Natural killer cell treated with Interleukin-12 subunit alpha and Interleukin-12 subunit beta and Interleukin-15 and Interleukin-18, amount 100 ng/mL, for 72 hours (primary cell): ENCODE measurements at regions not wholly inside any gene's neighbourhood (a gene's known extent, or its start where the extent isn't known, plus 50 kb on each side); places are given as distances from the start of the nearest gene placed in this dataset.
"Not testable (repeated sequence)": the region's sequence is repeated elsewhere in the genome, so short reads cannot be mapped to it uniquely, and the experiment has no call there.

Experiments
- ATAC-seq, 2 donors: fragments of 150-1000 bp; cut with Tn5 transposase in 1 of 2; sonication (Bioruptor Pico), chemical (Tn5 transposase) in 1 of 2; 2 replicates each; pipeline ENCODE4 v1.10.0; 2021
- DNase-seq: peaks from one replicate; pipeline ENCODE4 v3.0.0; 2022; ENCODE audit warnings: low spot score
- H3K27ac Mint-ChIP-seq, 2 donors: 1 replicate in 1 of 2; 2 replicates in 1 of 2; pipeline ENCODE4 v1.8.0; 2022; ENCODE audit warnings: mixed read lengths in 2 of 2, mild to moderate bottlenecking in 1 of 2, moderate library complexity in 1 of 2
- H3K27me3 Mint-ChIP-seq, 2 donors: 1 replicate in 1 of 2; 2 replicates in 1 of 2; pipeline ENCODE4 v1.8.0; 2022; ENCODE audit warnings: mixed read lengths in 2 of 2
- H3K36me3 Mint-ChIP-seq: one replicate; pipeline ENCODE4 v1.8.0; 2022; ENCODE audit warnings: mixed read lengths
- H3K4me1 Mint-ChIP-seq, 2 donors: 1 replicate in 1 of 2; 2 replicates in 1 of 2; pipeline ENCODE4 v1.8.0; 2022; ENCODE audit warnings: low read depth in 2 of 2, mixed read lengths in 2 of 2, mild to moderate bottlenecking in 1 of 2
- H3K4me3 Mint-ChIP-seq: one replicate; pipeline ENCODE4 v1.8.0; 2022; ENCODE audit warnings: mixed read lengths
- H3K9me3 Mint-ChIP-seq: 2 replicates; pipeline ENCODE4 v1.8.0; 2022; ENCODE audit warnings: mixed read lengths

DNA sequence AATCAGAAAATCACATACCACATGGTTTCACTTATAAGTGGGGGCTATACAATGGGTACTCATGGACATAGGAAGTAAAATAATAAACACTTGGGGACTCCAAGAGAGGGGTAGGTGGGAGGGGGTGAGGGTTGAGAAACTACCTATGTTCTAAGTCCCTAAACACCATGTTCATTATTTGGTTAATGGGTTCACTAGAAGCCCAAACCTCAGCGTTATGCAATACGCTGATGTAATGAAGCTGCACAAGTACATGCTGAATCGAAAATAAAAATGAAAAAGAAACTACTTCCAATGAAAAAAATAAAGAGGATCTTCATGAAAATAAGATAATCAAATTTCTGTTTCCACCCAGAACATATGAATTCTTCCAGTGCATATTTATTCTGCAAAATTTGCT is 208.5 kb downstream of the TMEM161B start:
- peaks cover 19% of the 10 kb centered on the region for H3K9me3 Mint-ChIP-seq
- DNase-seq (no peak), ATAC-seq (no peak)
- H3K27ac Mint-ChIP-seq: no peak overlapping the region
- H3K27me3 Mint-ChIP-seq: peaks cover 0 to 6% of the 10 kb centered on the region in 2 donors
- no peaks in the 10 kb centered on the region for H3K36me3 Mint-ChIP-seq
- H3K4me1 Mint-ChIP-seq: no peaks in the 10 kb centered on the region
- H3K4me3 Mint-ChIP-seq: no peak overlapping the region

- peaks cover 15% of the 10 kb centered on the region for H3K9me3 Mint-ChIP-seq
- no peaks in the 10 kb centered on the region for H3K4me1 Mint-ChIP-seq
- H3K36me3 Mint-ChIP-seq: no peaks in the 10 kb centered on the region
- ATAC-seq (no peak), DNase-seq (no peak)
- H3K27me3 Mint-ChIP-seq: peaks cover 0 to 3% of the 10 kb centered on the region in 2 donors
- H3K27ac Mint-ChIP-seq: no peak overlapping the region
- H3K4me3 Mint-ChIP-seq: no peak overlapping the region
Measured at GRCh38 chr5:88058625-88059024, 210.0 kb downstream of the TMEM161B start.

DNA sequence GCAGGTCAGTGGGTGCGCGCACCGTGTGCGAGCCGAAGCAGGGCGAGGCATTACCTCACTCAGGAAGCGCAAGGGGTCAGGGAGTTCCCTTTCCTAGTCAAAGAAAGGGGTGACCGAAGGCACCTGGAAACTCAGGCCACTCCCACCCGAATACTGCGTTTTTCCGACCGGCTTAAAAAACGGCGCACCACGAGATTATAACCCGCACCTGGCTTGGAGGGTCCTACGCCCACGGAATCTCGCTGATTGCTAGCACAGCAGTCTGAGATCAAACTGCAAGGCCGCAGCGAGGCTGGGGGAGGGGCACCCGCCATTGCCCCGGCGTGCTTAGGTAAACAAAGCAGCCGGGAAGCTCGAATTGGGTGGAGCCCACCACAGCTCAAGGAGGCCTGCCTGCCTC is 216.2 kb downstream of the TMEM161B start:
- not testable (repeated sequence) for H3K9me3 Mint-ChIP-seq, H3K4me1 Mint-ChIP-seq, DNase-seq, H3K4me3 Mint-ChIP-seq, H3K27me3 Mint-ChIP-seq, H3K27ac Mint-ChIP-seq, ATAC-seq, H3K36me3 Mint-ChIP-seq

GRCh38 chr5:88051148-88051547 is 217.5 kb downstream of the TMEM161B start:
- Mint-ChIP-seq H3K9me3 (no peaks in the 10 kb centered on the region), H3K27ac (no peak overlapping the region), H3K36me3 (no peaks in the 10 kb centered on the region), H3K4me3 (no peak overlapping the region), H3K4me1 (no peaks in the 10 kb centered on the region), H3K27me3 (peaks cover 0 to 5% of the 10 kb centered on the region in 2 donors)
- ATAC-seq (no peak), DNase-seq (no peak)

- DNase-seq (no peak), ATAC-seq (no peak)
- Mint-ChIP-seq H3K4me3 (no peak overlapping the region), H3K9me3 (no peaks in the 10 kb centered on the region), H3K27me3 (peaks cover 0 to 5% of the 10 kb centered on the region in 2 donors), H3K36me3 (no peaks in the 10 kb centered on the region), H3K4me1 (no peaks in the 10 kb centered on the region), H3K27ac (no peak overlapping the region)
Measured at GRCh38 chr5:88049737-88050136, 218.9 kb downstream of the TMEM161B start.

- H3K9me3 Mint-ChIP-seq: no peaks in the 10 kb centered on the region
Measured at GRCh38 chr5:88049156-88049555, 219.5 kb downstream of the TMEM161B start.

DNA sequence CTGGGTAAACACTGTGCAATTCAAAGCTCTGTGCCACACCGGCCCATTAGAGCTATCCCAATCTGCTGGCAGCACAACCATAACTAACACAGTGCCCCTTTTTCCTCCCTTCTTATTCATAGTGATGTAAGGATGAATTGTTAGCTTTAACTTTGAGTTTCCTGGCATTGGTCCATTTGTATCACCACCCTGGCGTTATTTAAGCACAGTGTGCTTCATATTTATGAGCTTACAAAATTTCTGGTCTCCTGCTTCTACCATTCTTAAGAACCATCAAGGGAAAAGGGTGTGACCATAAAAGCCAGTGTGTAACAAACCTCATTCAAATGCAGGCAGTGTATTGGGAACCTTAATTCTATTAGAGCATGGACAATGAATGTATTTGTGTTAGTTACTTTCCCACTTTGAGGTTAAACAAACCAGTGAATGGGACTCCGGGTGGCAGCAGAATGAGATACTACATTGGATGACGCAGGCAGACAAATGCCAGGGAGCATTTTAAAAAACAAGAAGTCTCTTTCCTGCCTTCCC is 222.6 kb downstream of the TMEM161B start:
- Mint-ChIP-seq H3K36me3 (no peaks in the 10 kb centered on the region), H3K4me3 (no peak overlapping the region), H3K27me3 (no peaks in the 10 kb centered on the region), H3K4me1 (no peaks in the 10 kb centered on the region), H3K27ac (no peak overlapping the region), H3K9me3 (no peaks in the 10 kb centered on the region)
- DNase-seq (no peak), ATAC-seq (no peak)

More at GRCh38 chr5:88049156-88049555, 219.5 kb downstream of the TMEM161B start:
- Mint-ChIP-seq H3K4me3 (no peak overlapping the region), H3K4me1 (no peaks in the 10 kb centered on the region), H3K27ac (no peak overlapping the region), H3K36me3 (no peaks in the 10 kb centered on the region), H3K27me3 (peaks cover 0 to 5% of the 10 kb centered on the region in 2 donors)
- DNase-seq (no peak), ATAC-seq (no peak)

- H3K27ac Mint-ChIP-seq: no peak overlapping the region
- H3K9me3 Mint-ChIP-seq: no peaks in the 10 kb centered on the region
- ATAC-seq: no peak
- no peaks in the 10 kb centered on the region for H3K4me1 Mint-ChIP-seq
- H3K4me3 Mint-ChIP-seq: no peak overlapping the region
- H3K27me3 Mint-ChIP-seq: no peaks in the 10 kb centered on the region
- no peaks in the 10 kb centered on the region for H3K36me3 Mint-ChIP-seq
- no peak for DNase-seq
Measured at GRCh38 chr5:88045165-88045564, 223.5 kb downstream of the TMEM161B start.

GRCh38 chr5:88034520-88034919 is 234.1 kb downstream of the TMEM161B start:
- no peak for DNase-seq
- Mint-ChIP-seq H3K9me3 (peaks cover 6% of the 10 kb centered on the region), H3K36me3 (no peaks in the 10 kb centered on the region), H3K4me3 (no peak overlapping the region), H3K27me3 (peaks cover 0 to 25% of the 10 kb centered on the region in 2 donors), H3K27ac (no peak overlapping the region), H3K4me1 (no peaks in the 10 kb centered on the region)
- ATAC-seq: no peak

GRCh38 chr5:88033191-88033590 is 235.5 kb downstream of the TMEM161B start:
- H3K27ac Mint-ChIP-seq: no peak overlapping the region

DNA sequence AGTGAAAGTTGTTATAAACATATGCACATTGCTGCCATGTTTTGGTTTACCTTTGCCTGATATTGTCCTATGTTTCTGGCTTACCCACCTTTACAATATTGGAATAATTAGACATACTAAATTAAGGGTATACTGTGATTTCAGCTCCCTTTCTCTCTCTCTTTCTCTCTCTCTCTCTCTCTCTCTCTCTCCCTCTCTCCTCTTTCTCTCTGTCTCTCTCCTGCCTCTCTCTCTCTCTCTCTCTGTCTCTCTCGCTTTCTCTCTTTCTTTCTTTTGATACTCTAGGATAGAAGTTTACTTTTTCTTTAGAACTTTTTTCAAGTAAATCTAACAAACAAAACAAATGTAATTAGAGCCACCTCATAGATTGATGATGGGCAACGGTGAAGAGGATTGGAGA is 239.6 kb downstream of the TMEM161B start:
- H3K9me3 Mint-ChIP-seq: no peaks in the 10 kb centered on the region
- DNase-seq (no peak), ATAC-seq (no peak)
- no peak overlapping the region for H3K27ac Mint-ChIP-seq
- H3K36me3 Mint-ChIP-seq: no peaks in the 10 kb centered on the region
- no peaks in the 10 kb centered on the region for H3K4me1 Mint-ChIP-seq
- peaks cover 2 to 20% of the 10 kb centered on the region in 2 donors for H3K27me3 Mint-ChIP-seq
- no peak overlapping the region for H3K4me3 Mint-ChIP-seq

More at GRCh38 chr5:88033191-88033590, 235.5 kb downstream of the TMEM161B start:
- Mint-ChIP-seq H3K4me3 (no peak overlapping the region), H3K36me3 (no peaks in the 10 kb centered on the region), H3K4me1 (no peaks in the 10 kb centered on the region), H3K27me3 (peaks cover 0 to 18% of the 10 kb centered on the region in 2 donors), H3K9me3 (no peaks in the 10 kb centered on the region)
- ATAC-seq: no peak
- no peak for DNase-seq

- Mint-ChIP-seq H3K9me3 (no peaks in the 10 kb centered on the region), H3K36me3 (no peaks in the 10 kb centered on the region), H3K4me1 (no peaks in the 10 kb centered on the region), H3K27ac (no peak overlapping the region), H3K4me3 (no peak overlapping the region), H3K27me3 (no peaks in the 10 kb centered on the region)
- no peak for ATAC-seq
- no peak for DNase-seq
Measured at GRCh38 chr5:88021141-88021540, 247.5 kb downstream of the TMEM161B start.

- not testable (repeated sequence) for ATAC-seq, H3K27ac Mint-ChIP-seq, H3K27me3 Mint-ChIP-seq, H3K4me1 Mint-ChIP-seq, H3K9me3 Mint-ChIP-seq, H3K4me3 Mint-ChIP-seq, H3K36me3 Mint-ChIP-seq, DNase-seq
Measured at GRCh38 chr5:88014984-88015383, 253.7 kb downstream of the TMEM161B start.

GRCh38 chr5:88000877-88001276 is 267.8 kb downstream of the TMEM161B start:
- H3K9me3 Mint-ChIP-seq: peaks cover 12% of the 10 kb centered on the region
- no peaks in the 10 kb centered on the region for H3K4me1 Mint-ChIP-seq
- H3K27me3 Mint-ChIP-seq: peaks cover 0 to 5% of the 10 kb centered on the region in 2 donors
- ATAC-seq (no peak), DNase-seq (no peak)
- H3K36me3 Mint-ChIP-seq: no peaks in the 10 kb centered on the region
- no peak overlapping the region for H3K4me3 Mint-ChIP-seq
- H3K27ac Mint-ChIP-seq: no peak overlapping the region

DNA sequence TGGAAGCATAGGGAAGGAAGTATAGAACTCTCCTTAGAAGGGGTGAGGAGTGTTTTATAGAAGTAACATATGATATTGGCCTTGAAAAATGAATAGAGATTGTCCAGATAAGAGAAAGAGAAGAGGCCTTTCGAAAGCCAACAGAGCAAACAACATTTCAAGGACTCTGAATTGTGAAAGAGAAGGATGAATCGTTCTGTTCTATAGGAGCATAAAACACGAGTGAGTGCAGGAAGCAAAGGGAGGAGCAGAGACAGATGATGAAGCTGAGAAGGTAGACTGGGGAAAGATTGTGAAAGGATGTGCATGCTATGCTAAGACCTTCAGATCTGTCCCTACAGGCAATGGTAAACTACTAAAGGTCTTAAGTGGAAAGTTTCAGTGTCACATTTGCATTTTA is 271.0 kb downstream of the TMEM161B start:
- ATAC-seq: no peak

More for the DNA sequence above, 271.0 kb downstream of the TMEM161B start:
- Mint-ChIP-seq H3K27ac (no peak overlapping the region), H3K4me1 (no peaks in the 10 kb centered on the region), H3K27me3 (peaks cover 0 to 5% of the 10 kb centered on the region in 2 donors), H3K36me3 (no peaks in the 10 kb centered on the region), H3K4me3 (no peak overlapping the region), H3K9me3 (peaks cover 13% of the 10 kb centered on the region)
- no peak for DNase-seq
